ENCODE measurements at regions not wholly inside any gene's neighbourhood (a gene's known extent, or its start where the extent isn't known, plus 50 kb on each side); places are given as distances from the start of the nearest gene placed in this dataset.

DNA sequence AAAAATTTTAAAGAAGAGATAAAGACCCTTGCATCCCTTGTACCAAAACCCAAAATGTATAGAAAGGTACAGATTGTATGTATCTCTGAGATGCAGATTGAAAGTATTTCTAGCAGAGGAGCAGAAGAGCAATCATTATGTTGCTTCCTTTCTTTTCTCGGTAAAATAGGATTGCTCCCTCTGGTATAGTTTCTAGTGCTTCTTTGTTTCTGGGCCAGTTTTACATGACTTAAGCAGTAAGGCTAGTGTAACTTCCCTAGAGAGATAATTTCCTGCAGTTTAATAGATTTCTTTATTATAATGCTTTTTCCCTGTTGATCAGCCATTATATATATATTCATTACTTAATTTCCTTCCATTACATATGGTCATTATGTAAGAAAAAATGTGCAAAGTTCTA lies 496.2 kb upstream of the RGS18 start:
- no peaks in the 10 kb centered on the region for H3K27me3 Mint-ChIP-seq
- H3K9me3 Mint-ChIP-seq: peaks cover 0 to 5% (median 0%) of the 10 kb centered on the region in 11 donors

DNA sequence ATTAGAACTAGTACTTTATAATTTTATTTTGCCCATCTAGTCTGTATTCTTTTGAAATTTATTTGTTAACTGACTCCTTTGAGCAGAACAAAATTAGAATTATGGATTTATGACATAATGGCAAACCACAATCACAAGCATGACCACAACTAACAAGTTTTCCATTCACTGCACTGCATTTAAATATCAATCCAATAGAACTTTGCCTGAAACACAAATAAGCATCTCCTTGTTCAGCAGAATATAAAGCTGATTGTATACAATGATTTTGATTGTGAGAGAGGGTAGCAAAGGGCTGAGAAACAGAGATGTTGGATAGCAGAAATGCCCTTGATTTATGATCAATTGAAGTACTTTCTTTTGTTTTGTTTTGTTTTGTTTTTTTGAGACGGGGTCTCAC lies 495.5 kb upstream of the RGS18 start:
- intact Hi-C loops (cut with micrococcal nuclease): no loop called here
- Histone ChIP-seq H3K27me3 (ENCODE audit: control insufficient read depth in 2 of 2, insufficient read depth in 2 of 2, low read length in 2 of 2) (no peaks in the 10 kb centered on the region), H3K4me1 (ENCODE audit: control insufficient read depth in 2 of 2, insufficient read depth in 2 of 2, low read length in 2 of 2) (no peaks in the 10 kb centered on the region), H3K27ac (ENCODE audit: low read depth, low read length) (no peak overlapping the region), H3K4me3 (ENCODE audit: low read length) (no peak overlapping the region), H3K9me3 (ENCODE audit: control insufficient read depth in 2 of 3, low read length in 3 of 3) (no peaks in the 10 kb centered on the region), H3K36me3 (ENCODE audit: control insufficient read depth in 2 of 3, insufficient read depth in 3 of 3, low read length in 3 of 3) (no peaks in the 10 kb centered on the region)
- Mint-ChIP-seq H3K9me3 (peaks cover 0 to 5% (median 0%) of the 10 kb centered on the region in 11 donors), H3K36me3 (no peaks in the 10 kb centered on the region), H3K4me3 (no peak overlapping the region), H3K27me3 (no peaks in the 10 kb centered on the region), H3K4me1 (no peaks in the 10 kb centered on the region), H3K27ac (no peak overlapping the region)
- no peak for ATAC-seq
- ChIA-PET POLR2A (no interaction called here), CTCF (no interaction called here)
- no peak for DNase-seq

More for the DNA sequence above, 496.2 kb upstream of the RGS18 start:
- no peak overlapping the region for H3K4me3 Mint-ChIP-seq
- Histone ChIP-seq H3K36me3 (ENCODE audit: control insufficient read depth in 2 of 3, insufficient read depth in 3 of 3, low read length in 3 of 3) (no peaks in the 10 kb centered on the region), H3K9me3 (ENCODE audit: control insufficient read depth in 2 of 3, low read length in 3 of 3) (no peaks in the 10 kb centered on the region), H3K4me1 (ENCODE audit: control insufficient read depth in 2 of 2, insufficient read depth in 2 of 2, low read length in 2 of 2) (no peaks in the 10 kb centered on the region), H3K4me3 (ENCODE audit: low read length) (no peak overlapping the region), H3K27me3 (ENCODE audit: control insufficient read depth in 2 of 2, insufficient read depth in 2 of 2, low read length in 2 of 2) (no peaks in the 10 kb centered on the region), H3K27ac (ENCODE audit: low read depth, low read length) (no peak overlapping the region)
- ATAC-seq (no peak), DNase-seq (no peak)
- H3K36me3 Mint-ChIP-seq: no peaks in the 10 kb centered on the region
- no peak overlapping the region for H3K27ac Mint-ChIP-seq
- no peaks in the 10 kb centered on the region for H3K4me1 Mint-ChIP-seq
- ChIA-PET POLR2A (no interaction called here), CTCF (no interaction called here)
- intact Hi-C loops (cut with micrococcal nuclease): no loop called here

DNA sequence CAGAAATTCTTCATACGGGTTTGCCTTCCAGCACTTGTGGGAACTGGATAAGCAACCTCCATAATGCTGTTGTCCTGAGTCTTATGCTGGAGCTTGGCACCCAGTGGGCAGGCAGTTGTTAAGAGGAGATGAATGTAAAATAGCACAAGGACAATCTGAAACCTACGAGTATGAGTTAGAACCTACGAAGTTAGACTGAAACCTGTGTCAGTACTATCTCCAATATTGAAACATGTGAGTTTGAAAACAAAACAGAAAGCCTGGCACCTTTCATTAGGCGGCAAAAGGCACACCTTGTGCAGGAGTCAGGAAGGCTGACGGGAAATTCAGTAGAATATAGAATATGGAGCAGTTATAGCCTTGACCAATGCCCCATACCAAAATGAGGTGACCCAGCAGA lies 489.7 kb upstream of the RGS18 start:
- H3K9me3 Mint-ChIP-seq: peaks cover 0 to 8% (median 0%) of the 10 kb centered on the region in 11 donors
- no peak overlapping the region for H3K27ac ChIP-seq (ENCODE audit: low read depth, low read length)
- H3K27me3 ChIP-seq (ENCODE audit: control insufficient read depth in 2 of 2, insufficient read depth in 2 of 2, low read length in 2 of 2): no peaks in the 10 kb centered on the region
- intact Hi-C loops (cut with micrococcal nuclease): no loop called here
- H3K4me1 ChIP-seq (ENCODE audit: control insufficient read depth in 2 of 2, insufficient read depth in 2 of 2, low read length in 2 of 2): no peaks in the 10 kb centered on the region
- ATAC-seq (no peak), DNase-seq (no peak)
- H3K4me3 Mint-ChIP-seq: no peak overlapping the region
- no peaks in the 10 kb centered on the region for H3K9me3 ChIP-seq (ENCODE audit: control insufficient read depth in 2 of 3, low read length in 3 of 3)
- no peaks in the 10 kb centered on the region for H3K36me3 Mint-ChIP-seq
- POLR2A ChIA-PET: no interaction called here
- no peak overlapping the region for H3K27ac Mint-ChIP-seq
- no peak overlapping the region for H3K4me3 ChIP-seq (ENCODE audit: low read length)
- no peaks in the 10 kb centered on the region for H3K4me1 Mint-ChIP-seq
- CTCF ChIA-PET: no interaction called here
- H3K36me3 ChIP-seq (ENCODE audit: control insufficient read depth in 2 of 3, insufficient read depth in 3 of 3, low read length in 3 of 3): no peaks in the 10 kb centered on the region
- H3K27me3 Mint-ChIP-seq: no peaks in the 10 kb centered on the region

DNA sequence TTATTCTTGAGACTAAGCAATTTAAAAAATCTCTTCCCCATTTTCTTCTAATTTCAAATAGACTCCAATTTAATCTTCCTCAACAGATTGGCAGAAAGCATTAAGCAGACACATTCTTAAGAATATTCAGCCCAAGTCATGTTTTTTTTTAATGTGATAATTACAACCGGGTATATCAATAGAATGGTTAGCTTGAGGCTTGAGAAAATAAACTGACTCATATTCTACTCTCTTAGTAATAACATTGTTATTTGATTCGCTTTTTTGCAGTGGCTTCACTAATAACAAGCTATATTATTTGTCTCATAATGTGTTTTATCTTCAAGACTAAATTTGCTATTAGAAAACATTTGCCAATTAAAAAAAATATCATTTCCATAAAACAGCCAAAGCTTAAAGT lies 488.6 kb upstream of the RGS18 start:
- CTCF ChIA-PET: no interaction called here
- Histone ChIP-seq H3K27ac (ENCODE audit: low read depth, low read length) (no peak overlapping the region), H3K36me3 (ENCODE audit: control insufficient read depth in 2 of 3, insufficient read depth in 3 of 3, low read length in 3 of 3) (no peaks in the 10 kb centered on the region), H3K4me3 (ENCODE audit: low read length) (no peak overlapping the region), H3K27me3 (ENCODE audit: control insufficient read depth in 2 of 2, insufficient read depth in 2 of 2, low read length in 2 of 2) (no peaks in the 10 kb centered on the region), H3K9me3 (ENCODE audit: control insufficient read depth in 2 of 3, low read length in 3 of 3) (no peaks in the 10 kb centered on the region), H3K4me1 (ENCODE audit: control insufficient read depth in 2 of 2, insufficient read depth in 2 of 2, low read length in 2 of 2) (no peaks in the 10 kb centered on the region)
- no peak overlapping the region for H3K4me3 Mint-ChIP-seq
- ATAC-seq (no peak), DNase-seq (no peak)
- no peak overlapping the region for H3K27ac Mint-ChIP-seq
- H3K27me3 Mint-ChIP-seq: no peaks in the 10 kb centered on the region
- no peaks in the 10 kb centered on the region for H3K36me3 Mint-ChIP-seq
- peaks cover 0 to 8% (median 0%) of the 10 kb centered on the region in 11 donors for H3K9me3 Mint-ChIP-seq
- POLR2A ChIA-PET: no interaction called here
- intact Hi-C loops (cut with micrococcal nuclease): no loop called here
- H3K4me1 Mint-ChIP-seq: no peaks in the 10 kb centered on the region

DNA sequence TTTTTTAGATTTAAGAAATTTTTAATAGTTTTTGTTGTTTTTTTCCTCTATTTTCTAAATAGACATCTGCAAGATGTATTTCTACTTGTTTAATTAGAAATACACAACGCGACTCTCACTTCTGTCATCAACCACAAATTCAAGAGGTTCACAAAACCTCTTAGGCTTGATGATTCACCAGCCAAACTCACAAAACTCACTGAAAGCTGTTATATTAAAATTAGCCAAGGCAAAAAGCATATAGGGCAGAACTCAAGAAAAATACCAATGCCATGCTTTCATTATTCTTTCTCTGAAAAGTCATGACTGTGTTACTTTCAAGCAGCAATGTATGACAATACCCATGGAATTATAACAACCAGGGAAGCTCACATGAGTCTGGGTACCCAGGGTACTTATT lies 487.0 kb upstream of the RGS18 start:
- no peaks in the 10 kb centered on the region for H3K36me3 Mint-ChIP-seq
- POLR2A ChIA-PET: no interaction called here

DNA sequence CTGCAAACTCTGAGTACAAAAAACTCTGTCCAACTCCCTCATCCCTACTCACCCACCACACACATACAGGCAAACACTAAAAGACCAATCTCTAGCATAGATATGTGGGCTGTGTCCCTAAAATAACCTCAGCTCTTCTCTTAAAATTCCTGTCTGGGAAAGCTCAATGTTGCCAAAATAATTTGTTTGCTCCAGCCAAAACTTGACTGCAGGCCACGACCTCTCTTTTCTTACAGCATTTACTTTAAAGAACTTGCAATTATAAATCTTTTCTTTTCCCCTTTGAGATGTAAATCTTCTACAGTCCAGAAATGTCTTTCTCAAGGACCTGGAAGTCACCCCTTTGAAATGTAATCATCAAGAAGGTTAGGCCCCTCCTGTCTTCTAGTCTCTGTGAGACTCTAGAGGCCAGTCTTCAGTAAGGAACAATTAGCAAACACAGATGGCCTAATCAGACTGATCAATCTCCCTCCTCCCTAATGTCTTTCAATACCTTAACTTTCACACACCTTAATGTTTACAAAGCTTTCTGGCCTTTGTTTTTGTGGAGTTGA lies 483.6 kb upstream of the RGS18 start:
- H3K27ac ChIP-seq (ENCODE audit: low read depth, low read length): no peak overlapping the region
- H3K9me3 ChIP-seq (ENCODE audit: control insufficient read depth in 2 of 3, low read length in 3 of 3): no peaks in the 10 kb centered on the region
- POLR2A ChIA-PET: no interaction called here
- intact Hi-C loops (cut with micrococcal nuclease): no loop called here
- H3K4me1 ChIP-seq (ENCODE audit: control insufficient read depth in 2 of 2, insufficient read depth in 2 of 2, low read length in 2 of 2): no peaks in the 10 kb centered on the region
- Mint-ChIP-seq H3K36me3 (no peaks in the 10 kb centered on the region), H3K9me3 (peaks cover 0 to 12% (median 1%) of the 10 kb centered on the region in 11 donors), H3K4me1 (no peaks in the 10 kb centered on the region), H3K27ac (no peak overlapping the region), H3K27me3 (no peaks in the 10 kb centered on the region), H3K4me3 (no peak overlapping the region)
- DNase-seq (no peak), ATAC-seq (no peak)
- no peaks in the 10 kb centered on the region for H3K36me3 ChIP-seq (ENCODE audit: control insufficient read depth in 2 of 3, insufficient read depth in 3 of 3, low read length in 3 of 3)
- H3K27me3 ChIP-seq (ENCODE audit: control insufficient read depth in 2 of 2, insufficient read depth in 2 of 2, low read length in 2 of 2): no peaks in the 10 kb centered on the region
- H3K4me3 ChIP-seq (ENCODE audit: low read length): no peak overlapping the region
- CTCF ChIA-PET: no interaction called here

More for the DNA sequence above, 487.0 kb upstream of the RGS18 start:
- H3K36me3 ChIP-seq (ENCODE audit: control insufficient read depth in 2 of 3, insufficient read depth in 3 of 3, low read length in 3 of 3): no peaks in the 10 kb centered on the region
- intact Hi-C loops (cut with micrococcal nuclease): no loop called here
- Mint-ChIP-seq H3K9me3 (peaks cover 0 to 8% (median 0%) of the 10 kb centered on the region in 11 donors), H3K4me1 (no peaks in the 10 kb centered on the region), H3K4me3 (no peak overlapping the region), H3K27ac (no peak overlapping the region), H3K27me3 (no peaks in the 10 kb centered on the region)
- DNase-seq (no peak), ATAC-seq (no peak)
- no peaks in the 10 kb centered on the region for H3K9me3 ChIP-seq (ENCODE audit: control insufficient read depth in 2 of 3, low read length in 3 of 3)
- H3K4me3 ChIP-seq (ENCODE audit: low read length): no peak overlapping the region
- CTCF ChIA-PET: no interaction called here
- no peaks in the 10 kb centered on the region for H3K27me3 ChIP-seq (ENCODE audit: control insufficient read depth in 2 of 2, insufficient read depth in 2 of 2, low read length in 2 of 2)
- no peak overlapping the region for H3K27ac ChIP-seq (ENCODE audit: low read depth, low read length)
- H3K4me1 ChIP-seq (ENCODE audit: control insufficient read depth in 2 of 2, insufficient read depth in 2 of 2, low read length in 2 of 2): no peaks in the 10 kb centered on the region

DNA sequence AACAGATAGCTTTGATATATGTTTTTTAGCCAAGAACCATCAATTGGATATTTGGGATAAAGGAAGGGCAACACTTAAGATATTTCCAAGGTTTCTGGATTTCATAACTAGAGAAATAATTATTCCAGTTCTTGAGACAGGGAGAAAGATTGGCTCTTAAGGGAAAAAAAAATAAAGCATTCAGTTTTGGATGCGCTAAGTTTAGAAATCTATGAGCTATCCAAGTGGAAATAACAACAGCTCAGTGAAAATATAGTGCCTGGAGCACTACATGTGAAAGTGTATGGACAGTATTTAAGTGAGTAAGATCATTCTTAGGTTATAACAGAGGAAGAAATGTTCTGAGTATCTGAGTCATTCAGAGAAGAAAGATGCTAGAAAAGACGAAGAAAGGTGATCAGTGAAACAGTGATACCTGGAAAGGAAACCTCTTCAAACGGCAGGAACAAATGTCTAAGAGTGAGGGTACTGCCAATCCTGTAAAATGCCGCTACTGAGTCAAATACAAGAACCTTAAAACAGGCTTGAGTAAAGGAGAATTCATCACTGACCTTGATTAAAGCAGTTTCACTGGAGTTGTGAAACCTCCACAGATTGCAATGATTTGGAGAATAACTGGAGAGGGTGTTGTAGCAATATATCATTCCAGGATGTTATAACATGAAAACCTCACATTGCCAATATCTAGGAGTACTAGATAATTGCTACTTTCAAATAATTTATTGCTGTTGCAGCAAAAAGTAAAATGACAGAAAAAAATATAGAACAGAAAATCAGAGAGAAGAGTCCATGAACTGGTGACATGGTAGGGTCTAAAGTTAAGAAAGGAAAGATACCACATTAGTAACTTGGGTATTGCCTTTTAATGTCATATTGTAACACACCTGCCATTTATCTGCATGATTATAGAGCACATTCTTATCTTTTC lies 482.1 kb upstream of the RGS18 start:
- no peaks in the 10 kb centered on the region for H3K4me1 ChIP-seq (ENCODE audit: control insufficient read depth in 2 of 2, insufficient read depth in 2 of 2, low read length in 2 of 2)

More for the DNA sequence above, 482.1 kb upstream of the RGS18 start:
- Histone ChIP-seq H3K36me3 (ENCODE audit: control insufficient read depth in 2 of 3, insufficient read depth in 3 of 3, low read length in 3 of 3) (no peaks in the 10 kb centered on the region), H3K4me3 (ENCODE audit: low read length) (no peak overlapping the region), H3K27ac (ENCODE audit: low read depth, low read length) (no peak overlapping the region), H3K9me3 (ENCODE audit: control insufficient read depth in 2 of 3, low read length in 3 of 3) (no peaks in the 10 kb centered on the region), H3K27me3 (ENCODE audit: control insufficient read depth in 2 of 2, insufficient read depth in 2 of 2, low read length in 2 of 2) (no peaks in the 10 kb centered on the region)
- Mint-ChIP-seq H3K27ac (no peak overlapping the region), H3K36me3 (no peaks in the 10 kb centered on the region), H3K4me3 (no peak overlapping the region), H3K27me3 (no peaks in the 10 kb centered on the region), H3K4me1 (no peaks in the 10 kb centered on the region), H3K9me3 (peaks cover 0 to 14% (median 0%) of the 10 kb centered on the region in 11 donors)
- ATAC-seq: no peak
- POLR2A ChIA-PET: no interaction called here
- CTCF ChIA-PET: no interaction called here
- intact Hi-C loops (cut with micrococcal nuclease): no loop called here
- DNase-seq: no peak

All from naive thymus-derived CD4-positive, alpha-beta T cell (primary cell).